MM.1S (cell line): ENCODE measurements at regions not wholly inside any gene's neighbourhood (a gene's known extent, or its start where the extent isn't known, plus 50 kb on each side); places are given as distances from the start of the nearest gene placed in this dataset.

Source experiments
- EZH2 ChIP-seq: fragments of 300-600 bp; sonication (generic); optimal IDR thresholded peaks from 2 replicates; pipeline ENCODE3; 2017; ENCODE audit warnings: low read depth, mild to moderate bottlenecking, antibody characterized with exemption, low read length, mixed read lengths
- TF ChIP-seq, protein P1 (sequence below): fragments of 300-600 bp; sonication (generic); IDR thresholded peaks from 2 replicates; pipeline ENCODE4 v1.5.1; 2016; ENCODE audit warnings: antibody characterized with exemption, low read length, mixed read lengths

DNA sequence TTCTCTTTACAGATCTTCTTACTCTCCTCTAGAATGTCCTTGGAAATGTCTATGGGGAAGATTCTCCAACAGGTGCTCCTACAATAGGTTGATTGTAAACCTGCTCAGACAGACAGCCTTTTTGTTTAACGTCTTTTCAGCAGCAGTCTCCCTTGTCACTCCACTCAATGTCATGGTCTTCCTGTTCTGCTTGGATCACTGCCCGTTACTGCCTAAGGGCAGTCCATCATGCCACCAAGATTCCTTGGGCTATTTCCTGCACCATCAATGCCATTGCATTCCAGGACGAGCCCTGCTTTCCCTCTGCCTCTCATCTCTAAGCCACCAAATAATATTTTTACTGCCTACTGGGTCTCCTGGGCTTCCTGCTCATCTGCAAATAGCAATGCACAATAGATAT lies 97.4 kb upstream of the GALNT5 start:
- TF ChIP-seq, protein P1, sequence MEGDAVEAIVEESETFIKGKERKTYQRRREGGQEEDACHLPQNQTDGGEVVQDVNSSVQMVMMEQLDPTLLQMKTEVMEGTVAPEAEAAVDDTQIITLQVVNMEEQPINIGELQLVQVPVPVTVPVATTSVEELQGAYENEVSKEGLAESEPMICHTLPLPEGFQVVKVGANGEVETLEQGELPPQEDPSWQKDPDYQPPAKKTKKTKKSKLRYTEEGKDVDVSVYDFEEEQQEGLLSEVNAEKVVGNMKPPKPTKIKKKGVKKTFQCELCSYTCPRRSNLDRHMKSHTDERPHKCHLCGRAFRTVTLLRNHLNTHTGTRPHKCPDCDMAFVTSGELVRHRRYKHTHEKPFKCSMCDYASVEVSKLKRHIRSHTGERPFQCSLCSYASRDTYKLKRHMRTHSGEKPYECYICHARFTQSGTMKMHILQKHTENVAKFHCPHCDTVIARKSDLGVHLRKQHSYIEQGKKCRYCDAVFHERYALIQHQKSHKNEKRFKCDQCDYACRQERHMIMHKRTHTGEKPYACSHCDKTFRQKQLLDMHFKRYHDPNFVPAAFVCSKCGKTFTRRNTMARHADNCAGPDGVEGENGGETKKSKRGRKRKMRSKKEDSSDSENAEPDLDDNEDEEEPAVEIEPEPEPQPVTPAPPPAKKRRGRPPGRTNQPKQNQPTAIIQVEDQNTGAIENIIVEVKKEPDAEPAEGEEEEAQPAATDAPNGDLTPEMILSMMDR: no peak
- TF ChIP-seq EZH2: no peak
